ENCODE measurements at regions not wholly inside any gene's neighbourhood (a gene's known extent, or its start where the extent isn't known, plus 50 kb on each side); places are given as distances from the start of the nearest gene placed in this dataset.

DNA sequence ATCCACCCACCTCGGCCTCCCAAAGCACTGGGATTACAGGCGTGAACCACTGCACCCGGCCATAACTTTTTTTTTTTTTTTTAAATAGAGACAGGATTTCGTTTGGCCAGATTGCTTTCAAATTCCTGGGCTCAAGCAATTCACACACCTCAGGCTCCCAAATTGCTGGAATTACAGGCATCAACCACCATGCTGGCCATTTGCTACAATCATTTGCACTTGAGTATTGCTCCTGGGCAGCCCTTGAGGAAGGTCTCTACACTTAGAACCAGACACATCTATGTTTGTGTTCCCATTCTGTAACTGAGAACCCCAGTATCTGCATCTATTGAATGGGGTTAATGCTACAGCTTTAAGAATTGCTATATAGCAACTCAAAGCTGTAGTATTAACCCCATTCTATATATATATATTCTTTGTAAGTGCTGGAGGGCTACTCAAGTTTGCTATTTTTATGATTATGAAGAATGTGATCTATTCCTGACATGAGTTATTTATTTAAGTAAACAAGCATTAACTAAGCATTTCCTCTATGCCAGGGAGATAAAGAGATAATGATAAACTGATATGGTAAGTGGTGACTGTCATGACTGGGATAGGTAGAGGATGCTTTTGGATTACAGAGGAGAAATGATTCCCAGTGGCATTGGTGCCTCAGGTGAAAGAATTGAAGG is 496.5 kb upstream of the TNC start:
- no peak for DNase-seq (ENCODE audit: low read depth in 1 of 2, low spot score in 1 of 2)
- 80% methylated on average over 4 of the region's 4 CpGs for WGBS (ENCODE audit: missing lambda C conversion rate)
- Histone ChIP-seq H3K4me2 (peak overlapping the region; percentile 63), H3K4me1 (peaks cover 32% of the 10 kb centered on the region), H3K27ac (peak overlapping the region; percentile 84 to 90; a peak in 5 of 6 replicates), H3K4me3 (no peak overlapping the region), H3K9me3 (peaks cover 6% of the 10 kb centered on the region; the same call in 2 of the 3 replicates)
- no peak for ATAC-seq
- ChIA-PET POLR2A (interaction anchor here (0.6 to 2.9 kb wide), 4 partner anchors 59 to 540 kb away, joined by 3 to 13 read pairs (median 8); partner anchors contain the start of gene PAPPA), CTCF (interaction anchor here (1.0 to 2.8 kb wide), 4 partner anchors 11 to 58 kb away, joined by 3 to 18 read pairs (median 6); no protein-coding TSS in a partner anchor)
- no peak for TF ChIP-seq ELK1 (IDR thresholded peaks at IDR 0.05; ENCODE audit: low read depth, low read length)
- no peak for TF ChIP-seq FOSL2 (IDR thresholded peaks at IDR 0.05)
- 0 out of 2 replicates have a peak, but pooled peaks have one; percentile 16 for TF ChIP-seq FOSL2 (CRISPR knock-in tag; IDR thresholded peaks at IDR 0.05)
- peak; percentile 81; the same call in 1 of the 2 replicates for TF ChIP-seq GATA3 (IDR thresholded peaks at IDR 0.05; ENCODE audit: borderline replicate concordance)
- FAIRE-seq = no peak

GRCh38 chr9:115615000-115615401 is 497.0 kb upstream of the TNC start:
- Histone ChIP-seq H3K4me1 (peaks cover 32% of the 10 kb centered on the region), H3K27ac (peak overlapping the region; percentile 84 to 90), H3K4me3 (no peak overlapping the region), H3K4me2 (peak overlapping the region; percentile 63), H3K9me3 (peaks cover under 1% of the 10 kb centered on the region; the same call in 1 of the 3 replicates)
- POLR2A ChIA-PET = interaction anchor here (0.6 to 2.9 kb wide), 5 partner anchors 10 to 539 kb away, joined by 3 to 13 read pairs (median 6); partner anchors contain the start of gene PAPPA
- CTCF ChIA-PET = interaction anchor here (0.6 to 2.8 kb wide), 5 partner anchors 11 to 1033 kb away, joined by 3 to 18 read pairs (median 5); no protein-coding TSS in a partner anchor
- TF ChIP-seq GATA3 (IDR thresholded peaks at IDR 0.05; ENCODE audit: borderline replicate concordance) (peak; percentile 34; the same call in 1 of the 2 replicates), ZC3H11A (IDR thresholded peaks at IDR 0.05) (no peak), JUN (IDR thresholded peaks at IDR 0.05) (0 out of 5 replicates have a peak, but pooled peaks of 1 of the 2 experiments have one; percentile 0), BCL3 (IDR thresholded peaks at IDR 0.05) (no peak)
- TF ChIP-seq, protein P1, sequence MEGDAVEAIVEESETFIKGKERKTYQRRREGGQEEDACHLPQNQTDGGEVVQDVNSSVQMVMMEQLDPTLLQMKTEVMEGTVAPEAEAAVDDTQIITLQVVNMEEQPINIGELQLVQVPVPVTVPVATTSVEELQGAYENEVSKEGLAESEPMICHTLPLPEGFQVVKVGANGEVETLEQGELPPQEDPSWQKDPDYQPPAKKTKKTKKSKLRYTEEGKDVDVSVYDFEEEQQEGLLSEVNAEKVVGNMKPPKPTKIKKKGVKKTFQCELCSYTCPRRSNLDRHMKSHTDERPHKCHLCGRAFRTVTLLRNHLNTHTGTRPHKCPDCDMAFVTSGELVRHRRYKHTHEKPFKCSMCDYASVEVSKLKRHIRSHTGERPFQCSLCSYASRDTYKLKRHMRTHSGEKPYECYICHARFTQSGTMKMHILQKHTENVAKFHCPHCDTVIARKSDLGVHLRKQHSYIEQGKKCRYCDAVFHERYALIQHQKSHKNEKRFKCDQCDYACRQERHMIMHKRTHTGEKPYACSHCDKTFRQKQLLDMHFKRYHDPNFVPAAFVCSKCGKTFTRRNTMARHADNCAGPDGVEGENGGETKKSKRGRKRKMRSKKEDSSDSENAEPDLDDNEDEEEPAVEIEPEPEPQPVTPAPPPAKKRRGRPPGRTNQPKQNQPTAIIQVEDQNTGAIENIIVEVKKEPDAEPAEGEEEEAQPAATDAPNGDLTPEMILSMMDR (IDR thresholded peaks at IDR 0.05) = no peak
- peak; percentile 67 for FAIRE-seq
- ATAC-seq = peak; percentile 60 to 64; a peak in 5 of 6 replicates
- WGBS (ENCODE audit: missing lambda C conversion rate) = 16% methylated on average over 3 of the region's 3 CpGs
- DNase-seq (ENCODE audit: low read depth in 1 of 2, low spot score in 1 of 2) = peak in 1 of 2 experiments; percentile 18

DNA sequence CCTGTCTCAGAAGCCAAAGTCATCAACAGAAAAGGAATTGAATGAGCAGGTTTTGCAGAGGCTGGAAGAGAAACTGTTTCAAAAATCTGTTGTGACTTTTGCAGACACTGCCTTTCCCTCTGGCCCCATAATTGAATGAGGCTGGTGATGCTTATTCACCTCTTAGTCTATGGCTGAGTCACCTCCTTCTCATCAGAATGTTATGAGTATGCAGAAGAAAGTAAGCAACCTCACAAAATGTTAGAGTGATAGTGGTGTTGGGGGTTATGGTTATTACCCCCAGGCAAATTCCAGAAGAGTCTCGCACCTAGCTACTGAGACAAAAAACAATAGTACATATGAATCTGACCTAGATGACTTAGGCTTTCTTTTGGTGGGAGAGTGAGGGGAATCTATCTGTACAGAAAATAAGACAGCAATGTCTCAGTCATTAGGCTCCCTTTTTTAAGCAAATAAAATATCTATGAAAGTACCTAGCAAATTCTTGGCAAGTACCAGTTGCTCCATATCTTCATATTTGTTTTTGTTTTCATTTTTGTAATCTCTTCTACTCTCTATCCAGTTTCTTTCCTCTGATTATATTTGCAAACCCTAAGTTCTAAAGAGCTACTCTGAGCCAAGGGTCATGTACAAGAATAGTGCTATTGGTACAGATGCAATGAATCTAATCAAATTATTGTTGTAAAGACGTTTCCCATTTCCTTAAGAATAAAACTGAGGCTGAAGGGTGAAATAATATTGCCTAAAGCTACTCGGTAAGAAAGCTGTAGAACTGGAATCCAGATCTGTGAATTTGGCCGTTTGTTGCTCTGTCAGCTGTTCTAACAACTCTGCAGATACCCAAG is 498.1 kb upstream of the TNC start:
- peak; percentile 79 to 82 for DNase-seq (ENCODE audit: low read depth in 1 of 2, low spot score in 1 of 2)
- H3K27ac ChIP-seq = peak overlapping the region; percentile 84 to 90
- TF ChIP-seq FOSL2 (IDR thresholded peaks at IDR 0.05) = peak; percentile 85
- TF ChIP-seq FOSL2 (CRISPR knock-in tag; IDR thresholded peaks at IDR 0.05) = peak; percentile 97
- TF ChIP-seq BCL3 (IDR thresholded peaks at IDR 0.05) = 0 out of 3 replicates have a peak, but pooled peaks have one; percentile 47
- peak; percentile 34 to 35; a peak in 3 of 5 replicates for TF ChIP-seq RAD21 (conservative IDR thresholded peaks at IDR 0.05 in 1 of 2, IDR thresholded peaks at IDR 0.05 in 1 of 2)
- TF ChIP-seq, protein P2, sequence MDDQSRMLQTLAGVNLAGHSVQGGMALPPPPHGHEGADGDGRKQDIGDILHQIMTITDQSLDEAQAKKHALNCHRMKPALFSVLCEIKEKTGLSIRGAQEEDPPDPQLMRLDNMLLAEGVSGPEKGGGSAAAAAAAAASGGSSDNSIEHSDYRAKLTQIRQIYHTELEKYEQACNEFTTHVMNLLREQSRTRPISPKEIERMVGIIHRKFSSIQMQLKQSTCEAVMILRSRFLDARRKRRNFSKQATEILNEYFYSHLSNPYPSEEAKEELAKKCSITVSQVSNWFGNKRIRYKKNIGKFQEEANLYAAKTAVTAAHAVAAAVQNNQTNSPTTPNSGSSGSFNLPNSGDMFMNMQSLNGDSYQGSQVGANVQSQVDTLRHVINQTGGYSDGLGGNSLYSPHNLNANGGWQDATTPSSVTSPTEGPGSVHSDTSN (IDR thresholded peaks at IDR 0.05) = peak; percentile 65; the same call in 1 of the 2 replicates
- TF ChIP-seq NPAS2 (CRISPR knock-in tag; IDR thresholded peaks at IDR 0.05; ENCODE audit: borderline replicate concordance) = no peak
- TF ChIP-seq, protein P3, sequence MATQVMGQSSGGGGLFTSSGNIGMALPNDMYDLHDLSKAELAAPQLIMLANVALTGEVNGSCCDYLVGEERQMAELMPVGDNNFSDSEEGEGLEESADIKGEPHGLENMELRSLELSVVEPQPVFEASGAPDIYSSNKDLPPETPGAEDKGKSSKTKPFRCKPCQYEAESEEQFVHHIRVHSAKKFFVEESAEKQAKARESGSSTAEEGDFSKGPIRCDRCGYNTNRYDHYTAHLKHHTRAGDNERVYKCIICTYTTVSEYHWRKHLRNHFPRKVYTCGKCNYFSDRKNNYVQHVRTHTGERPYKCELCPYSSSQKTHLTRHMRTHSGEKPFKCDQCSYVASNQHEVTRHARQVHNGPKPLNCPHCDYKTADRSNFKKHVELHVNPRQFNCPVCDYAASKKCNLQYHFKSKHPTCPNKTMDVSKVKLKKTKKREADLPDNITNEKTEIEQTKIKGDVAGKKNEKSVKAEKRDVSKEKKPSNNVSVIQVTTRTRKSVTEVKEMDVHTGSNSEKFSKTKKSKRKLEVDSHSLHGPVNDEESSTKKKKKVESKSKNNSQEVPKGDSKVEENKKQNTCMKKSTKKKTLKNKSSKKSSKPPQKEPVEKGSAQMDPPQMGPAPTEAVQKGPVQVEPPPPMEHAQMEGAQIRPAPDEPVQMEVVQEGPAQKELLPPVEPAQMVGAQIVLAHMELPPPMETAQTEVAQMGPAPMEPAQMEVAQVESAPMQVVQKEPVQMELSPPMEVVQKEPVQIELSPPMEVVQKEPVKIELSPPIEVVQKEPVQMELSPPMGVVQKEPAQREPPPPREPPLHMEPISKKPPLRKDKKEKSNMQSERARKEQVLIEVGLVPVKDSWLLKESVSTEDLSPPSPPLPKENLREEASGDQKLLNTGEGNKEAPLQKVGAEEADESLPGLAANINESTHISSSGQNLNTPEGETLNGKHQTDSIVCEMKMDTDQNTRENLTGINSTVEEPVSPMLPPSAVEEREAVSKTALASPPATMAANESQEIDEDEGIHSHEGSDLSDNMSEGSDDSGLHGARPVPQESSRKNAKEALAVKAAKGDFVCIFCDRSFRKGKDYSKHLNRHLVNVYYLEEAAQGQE (IDR thresholded peaks at IDR 0.05) = no peak
- TF ChIP-seq, protein P4, sequence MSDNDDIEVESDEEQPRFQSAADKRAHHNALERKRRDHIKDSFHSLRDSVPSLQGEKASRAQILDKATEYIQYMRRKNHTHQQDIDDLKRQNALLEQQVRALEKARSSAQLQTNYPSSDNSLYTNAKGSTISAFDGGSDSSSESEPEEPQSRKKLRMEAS (IDR thresholded peaks at IDR 0.05) = peak; percentile 85
- TF ChIP-seq GATA3 (IDR thresholded peaks at IDR 0.05; ENCODE audit: borderline replicate concordance) = peak; percentile 95
- peak; percentile 81 to 90 for TF ChIP-seq JUN (IDR thresholded peaks at IDR 0.05)
- TF ChIP-seq MAFK (IDR thresholded peaks at IDR 0.05; ENCODE audit: partially characterized antibody) = peak; percentile 62
- TF ChIP-seq SREBF2 (IDR thresholded peaks at IDR 0.05) = no peak

More for the DNA sequence above, 498.1 kb upstream of the TNC start:
- H3K4me3 ChIP-seq = no peak overlapping the region
- ATAC-seq = peak; percentile 98 to 99
- peak; percentile 96 for FAIRE-seq
- H3K9me3 ChIP-seq = peaks cover 4% of the 10 kb centered on the region; the same call in 2 of the 3 replicates
- WGBS (ENCODE audit: missing lambda C conversion rate) = 17% methylated on average over 4 of the region's 4 CpGs
- peaks cover 32% of the 10 kb centered on the region for H3K4me1 ChIP-seq
- H3K4me2 ChIP-seq = peak overlapping the region; percentile 63
- ChIA-PET CTCF (interaction anchor here (0.6 to 2.8 kb wide), 6 partner anchors 10 to 1032 kb away, joined by 3 to 18 read pairs (median 4); no protein-coding TSS in a partner anchor), POLR2A (interaction anchor here (0.9 to 2.9 kb wide), 5 partner anchors 9 to 536 kb away, joined by 3 to 13 read pairs (median 6); partner anchors contain the start of gene PAPPA)
